Middle frontal gyrus (tissue), 1 donor: ENCODE measurements at regions not wholly inside any gene's neighbourhood (a gene's known extent, or its start where the extent isn't known, plus 50 kb on each side); places are given as distances from the start of the nearest gene placed in this dataset.
"Not testable (repeated sequence)": the region's sequence is repeated elsewhere in the genome, so short reads cannot be mapped to it uniquely, and the experiment has no call there.

Source experiments
- DNase-seq: peaks from one replicate; pipeline ENCODE4 v3.0.0-alpha.2; 2015; ENCODE audit warnings: low spot score; ENCODE audit errors: extremely low spot score

GRCh38 chr2:114128725-114129124, 238.8 kb downstream of the ACTR3 start:
- no peak for DNase-seq

DNA sequence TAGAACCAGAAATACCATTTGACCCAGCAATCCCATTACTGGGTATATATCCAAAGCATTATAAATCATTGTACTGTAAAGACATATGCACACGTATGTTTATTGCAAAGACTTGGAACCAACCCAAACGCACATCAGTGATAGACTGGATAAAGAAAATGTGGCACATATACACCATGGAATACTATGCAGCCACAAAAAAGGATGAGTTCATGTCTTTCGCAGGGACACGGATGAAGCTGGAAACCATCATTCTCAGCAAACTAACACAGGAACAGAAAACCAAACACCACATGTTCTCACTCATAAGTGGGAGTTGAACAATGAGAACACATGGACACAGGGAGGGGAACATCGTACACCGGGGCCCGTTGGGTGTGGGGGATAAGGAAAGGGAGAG, 242.2 kb downstream of the ACTR3 start:
- DNase-seq = not testable (repeated sequence)

DNA sequence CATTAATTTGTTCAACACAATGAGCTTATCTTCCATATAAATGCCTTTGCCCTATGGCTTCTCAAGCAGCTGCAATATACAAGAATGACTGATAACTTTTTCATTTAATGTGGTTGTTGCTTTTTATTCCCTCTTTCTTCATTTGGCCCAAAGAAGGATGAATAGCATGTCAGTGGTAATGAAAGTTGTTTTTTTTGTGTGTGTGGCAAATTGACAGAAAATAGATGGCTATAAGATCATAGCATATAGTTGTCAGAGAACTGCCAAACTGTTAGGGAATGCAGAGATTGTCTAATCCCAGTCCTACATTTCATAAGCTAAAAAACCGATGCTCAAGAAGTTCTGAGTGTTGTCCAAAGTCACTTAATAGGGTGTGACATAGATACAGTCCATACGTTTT, 244.3 kb downstream of the ACTR3 start:
- DNase-seq = no peak

DNA sequence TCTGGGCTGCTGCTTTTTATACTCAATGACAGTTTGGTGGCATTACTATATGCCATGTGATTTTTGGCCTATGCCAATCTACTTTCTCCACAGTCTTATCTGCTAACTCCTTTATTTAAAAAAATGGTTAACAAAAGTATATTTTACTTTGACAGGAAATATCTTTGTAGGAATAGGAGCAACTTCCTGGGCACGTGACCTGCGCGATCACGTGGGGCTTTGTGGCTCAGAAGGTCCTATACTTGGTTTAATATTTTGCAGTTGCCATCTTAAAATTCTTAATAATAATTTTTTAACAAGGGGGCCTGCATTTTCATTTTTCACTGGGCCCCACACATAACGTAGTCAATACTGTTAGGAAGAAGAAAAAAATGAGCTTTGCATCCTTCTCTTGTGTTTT, 249.7 kb downstream of the ACTR3 start:
- no peak for DNase-seq

DNA sequence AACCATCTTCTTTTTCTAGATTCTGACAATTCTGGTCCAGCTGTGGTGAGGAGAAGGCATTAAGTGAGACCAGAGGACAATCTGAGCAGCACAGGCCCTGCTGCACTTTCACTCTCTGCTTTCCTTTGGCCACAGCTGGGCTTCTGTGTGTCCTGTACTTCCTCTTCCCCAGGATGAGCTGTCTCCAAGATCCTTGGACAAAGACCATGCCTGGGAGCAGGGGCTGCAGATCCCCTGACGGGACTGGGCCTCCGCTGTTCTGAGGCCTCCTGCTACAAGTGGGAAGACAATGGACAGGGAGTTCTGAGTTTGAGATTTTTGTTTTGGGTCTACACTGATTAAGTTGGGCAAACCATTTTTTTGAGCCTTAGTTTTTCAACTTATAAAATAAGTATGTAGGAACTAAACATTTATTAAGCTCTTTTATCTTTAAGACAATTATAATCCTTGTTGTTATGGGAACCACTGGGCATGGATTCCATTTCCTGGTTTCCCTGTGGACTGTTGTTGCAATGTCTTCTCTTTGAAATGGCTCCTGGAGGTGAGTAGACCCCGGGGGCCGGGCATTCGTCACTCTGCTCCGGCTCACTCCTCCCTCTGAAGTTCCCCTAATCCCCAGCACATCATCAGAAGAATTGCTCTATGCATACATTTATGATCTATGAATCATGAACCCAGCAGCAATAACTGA, 266.6 kb downstream of the ACTR3 start:
- no peak for DNase-seq

DNA sequence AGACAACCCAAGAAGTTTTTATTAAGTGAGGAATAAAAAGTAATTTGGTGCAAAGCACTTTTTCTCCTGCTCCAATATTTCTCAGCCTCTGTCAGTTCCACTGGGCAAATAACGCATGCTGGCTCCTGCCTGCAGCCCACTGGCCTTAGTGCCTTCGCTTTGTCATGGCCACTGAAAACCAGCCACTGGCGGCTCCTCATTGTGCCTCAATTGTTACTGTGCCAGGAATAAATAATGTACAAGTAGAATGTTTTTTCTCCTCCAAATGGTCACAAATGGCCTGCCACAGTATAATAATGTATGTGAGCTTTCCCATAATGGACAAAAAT, 267.1 kb downstream of the ACTR3 start:
- DNase-seq = no peak

- DNase-seq = no peak
These were observed 270.5 kb downstream of the ACTR3 start for GRCh38 chr2:114160263-114160981.

- no peak for DNase-seq
These were observed 271.5 kb downstream of the ACTR3 start for GRCh38 chr2:114161371-114161770.

GRCh38 chr2:114167799-114168198, 274.6 kb upstream of the DPP10 start:
- DNase-seq = no peak

- DNase-seq = no peak
These were observed 272.4 kb upstream of the DPP10 start for GRCh38 chr2:114170070-114170469.

DNA sequence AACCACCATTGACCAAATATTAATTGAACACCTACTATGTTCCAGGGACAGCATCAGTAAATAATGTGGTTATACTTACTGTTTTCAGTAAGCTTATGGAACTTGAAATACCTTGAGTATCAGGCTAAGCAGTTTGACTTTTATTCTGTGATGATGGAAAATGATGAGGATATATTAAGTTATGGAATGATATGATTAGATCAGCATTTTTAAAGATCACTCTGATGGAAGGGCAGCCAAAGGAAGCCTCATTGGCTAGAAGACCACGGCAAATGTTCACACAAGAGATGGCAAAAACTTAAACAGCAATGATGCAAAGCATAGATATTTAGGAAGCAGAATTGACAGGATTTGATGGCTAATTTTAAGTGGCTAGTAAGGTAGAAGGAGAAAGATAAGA, 266.9 kb upstream of the DPP10 start:
- no peak for DNase-seq

DNA sequence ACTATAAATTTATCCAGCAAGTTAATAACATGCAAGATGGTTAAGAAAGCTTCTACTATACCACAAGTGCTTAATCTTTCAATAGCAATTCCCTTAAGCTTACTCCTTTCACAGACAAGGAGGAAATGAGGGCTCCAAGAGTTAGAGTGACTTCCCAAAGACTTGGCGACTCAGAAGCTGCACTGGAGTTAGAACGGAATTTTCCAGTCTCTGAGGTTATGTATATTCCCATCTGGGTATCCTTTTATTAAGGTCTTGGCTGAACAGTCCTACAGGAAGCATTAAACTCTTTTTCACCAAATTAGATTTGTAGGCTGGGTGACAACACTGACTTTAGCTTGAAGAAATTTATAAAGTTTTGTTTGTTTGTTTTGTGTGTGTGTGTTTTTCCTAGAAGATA, 256.9 kb upstream of the DPP10 start:
- no peak for DNase-seq

DNA sequence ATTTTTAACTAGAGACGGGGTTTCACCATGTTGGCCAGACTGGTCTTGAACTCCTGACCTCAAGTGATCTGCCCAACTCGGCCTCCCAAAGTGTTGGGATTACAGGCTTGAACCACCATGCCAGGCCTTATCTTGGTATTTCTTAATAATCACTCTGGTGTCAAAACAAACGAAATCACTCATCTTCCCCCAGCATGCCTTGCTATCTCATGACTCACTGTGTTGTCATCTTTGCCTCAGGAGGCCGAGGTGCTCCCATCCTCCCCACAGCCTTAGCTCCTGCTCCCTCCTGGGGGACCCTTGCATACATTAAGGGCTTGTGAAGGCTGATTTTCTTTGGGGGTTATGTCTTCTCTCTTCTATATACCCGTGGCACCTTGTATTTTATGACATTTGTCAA, 250.1 kb upstream of the DPP10 start:
- DNase-seq = no peak

GRCh38 chr2:114201781-114202180, 240.7 kb upstream of the DPP10 start:
- no peak for DNase-seq

- no peak for DNase-seq
These were observed 238.8 kb upstream of the DPP10 start for GRCh38 chr2:114203679-114204078.

GRCh38 chr2:114213808-114214207, 228.6 kb upstream of the DPP10 start:
- DNase-seq = no peak

GRCh38 chr2:114218383-114218782, 224.1 kb upstream of the DPP10 start:
- no peak for DNase-seq

- no peak for DNase-seq
These were observed 223.0 kb upstream of the DPP10 start for GRCh38 chr2:114219456-114219855.

GRCh38 chr2:114222344-114222743, 220.1 kb upstream of the DPP10 start:
- DNase-seq = no peak

DNA sequence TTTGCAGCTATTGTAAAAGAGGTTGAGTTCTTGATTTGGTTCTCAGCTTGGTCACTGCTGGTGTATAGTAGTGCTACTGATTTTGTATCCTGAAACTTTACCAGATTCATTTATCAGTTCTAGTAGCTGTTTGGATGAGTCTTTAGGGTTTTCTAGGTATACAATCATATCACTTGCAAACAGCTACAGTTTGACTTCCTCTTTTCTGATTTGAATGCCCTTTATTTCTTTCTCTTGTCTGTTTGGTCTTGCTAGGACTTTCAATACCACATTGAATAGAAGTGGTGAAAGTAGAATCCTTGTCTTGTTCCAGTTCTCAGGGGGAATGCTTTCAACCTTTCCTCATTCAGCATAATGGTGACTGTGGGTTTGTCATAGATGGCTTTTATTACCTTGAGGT, 210.5 kb upstream of the DPP10 start:
- DNase-seq = no peak

DNA sequence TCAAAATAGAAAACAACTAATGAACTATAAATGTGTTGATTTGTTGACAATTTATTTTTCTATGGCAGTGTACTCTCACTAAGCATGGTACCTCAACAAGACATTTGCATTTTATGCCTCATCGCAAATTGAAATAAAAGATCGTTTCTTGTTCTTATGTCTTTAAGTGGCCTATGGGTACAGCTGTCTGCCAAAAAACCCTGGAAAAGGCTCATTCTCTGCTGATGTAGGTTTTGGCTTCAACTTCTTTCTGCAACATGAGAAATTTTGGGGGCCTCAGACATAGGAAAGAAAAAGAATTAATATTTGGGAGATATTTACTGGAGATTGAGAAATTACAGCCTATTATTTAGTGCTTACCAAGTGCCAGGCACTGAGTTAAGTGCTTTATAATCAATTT, 205.1 kb upstream of the DPP10 start:
- DNase-seq = no peak

DNA sequence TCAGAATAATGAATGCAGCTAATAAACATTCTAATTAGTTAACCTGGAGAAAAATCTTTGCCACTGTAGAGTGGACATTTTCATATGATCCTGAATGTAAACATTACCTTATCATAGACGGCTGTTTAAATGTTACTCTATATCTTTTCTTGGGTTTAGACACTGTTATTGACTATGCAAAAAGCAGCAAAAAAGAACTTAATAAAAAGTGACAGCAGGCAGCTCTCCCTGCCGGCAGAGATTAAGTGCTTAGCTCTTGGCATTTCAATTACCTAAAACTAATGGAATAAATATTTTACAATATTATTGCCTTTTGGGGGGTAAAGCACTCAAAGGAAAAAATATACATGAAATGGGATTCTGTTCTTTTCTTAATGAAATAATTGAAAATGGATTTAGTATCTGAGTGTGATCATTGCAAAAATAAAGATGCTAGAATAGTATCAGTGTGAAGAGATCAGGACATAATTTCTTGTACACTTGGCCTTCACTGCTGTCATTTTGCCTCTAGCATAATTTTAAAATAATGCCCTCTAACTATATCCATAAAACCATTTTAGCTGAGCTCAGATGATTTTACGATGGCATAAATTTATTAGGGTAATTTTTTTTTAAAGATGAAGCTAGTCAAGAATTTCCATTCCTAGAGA, 203.4 kb upstream of the DPP10 start:
- DNase-seq = no peak

DNA sequence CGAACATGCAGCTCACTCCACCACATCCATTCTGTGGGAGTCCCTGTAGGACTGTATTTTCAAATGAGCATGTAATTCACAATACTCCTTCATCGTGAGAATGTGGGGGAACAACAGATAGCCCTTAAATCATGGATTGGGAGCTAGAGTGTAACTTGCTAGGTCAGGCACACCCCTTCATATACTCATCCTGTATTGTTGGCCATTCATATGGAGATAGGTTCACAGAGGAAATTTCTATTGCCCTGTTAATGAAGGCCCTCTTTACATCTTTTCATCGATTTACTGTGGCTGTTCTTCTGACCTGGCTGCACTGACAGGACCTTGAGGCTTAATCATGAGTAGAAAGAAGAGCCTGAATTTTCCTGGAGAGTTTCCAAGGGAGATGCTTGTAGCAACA, 193.8 kb upstream of the DPP10 start:
- DNase-seq = no peak
